Right lobe of liver (tissue), 4 donors: ENCODE measurements at regions not wholly inside any gene's neighbourhood (a gene's known extent, or its start where the extent isn't known, plus 50 kb on each side); places are given as distances from the start of the nearest gene placed in this dataset.

Source experiments
- CTCF ChIP-seq, 4 donors: fragments of 200-600 bp in 3 of 4; fragments of 450-650 bp in 1 of 4; IDR thresholded peaks; one replicate each; pipeline versions ENCODE4 v1.5.1 to v1.8.0; 2016 to 2022; ENCODE audit warnings: antibody characterized with exemption in 4 of 4, mild to moderate bottlenecking in 2 of 4
- POLR2A ChIP-seq: fragments of 450-650 bp; IDR thresholded peaks from one replicate; pipeline ENCODE4 v1.6.1; 2017; ENCODE audit warnings: antibody characterized with exemption, mild to moderate bottlenecking
- donor health status: DM: no; HTN: no; CAD: no.
- donor health status: DM: no; HTN: no; CAD: no.
- donor health status: DM: no; HTN: yes; CAD: no.

GRCh38 chr1:166703726-166704462 lies 135.4 kb upstream of the POGK start:
- TF ChIP-seq CTCF (IDR thresholded peaks at IDR 0.05) = no peak
- no peak for TF ChIP-seq POLR2A
